ENCODE measurements at regions not wholly inside any gene's neighbourhood (a gene's known extent, or its start where the extent isn't known, plus 50 kb on each side); places are given as distances from the start of the nearest gene placed in this dataset.

DNA sequence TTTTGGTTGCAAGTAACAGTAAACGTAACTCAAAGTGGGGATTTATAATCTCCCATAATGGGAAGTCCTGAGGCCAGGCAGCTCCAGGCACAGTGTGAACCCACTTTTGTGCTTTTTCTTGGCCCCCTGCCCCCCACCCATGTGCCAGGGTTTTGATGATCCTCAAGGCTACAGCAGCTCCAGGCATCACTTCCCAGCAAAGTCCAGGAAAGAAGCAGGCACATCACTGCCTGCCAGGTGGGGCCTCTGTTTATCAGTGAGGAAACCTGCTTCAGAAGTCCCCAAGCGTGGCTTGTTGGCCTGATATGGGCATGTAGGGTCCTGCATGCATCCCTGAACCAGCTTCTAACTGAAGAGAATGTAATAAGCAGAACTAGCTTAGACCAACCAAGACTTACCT is 299.2 kb upstream of the SKOR2 start:
- TF ChIP-seq, protein P1, sequence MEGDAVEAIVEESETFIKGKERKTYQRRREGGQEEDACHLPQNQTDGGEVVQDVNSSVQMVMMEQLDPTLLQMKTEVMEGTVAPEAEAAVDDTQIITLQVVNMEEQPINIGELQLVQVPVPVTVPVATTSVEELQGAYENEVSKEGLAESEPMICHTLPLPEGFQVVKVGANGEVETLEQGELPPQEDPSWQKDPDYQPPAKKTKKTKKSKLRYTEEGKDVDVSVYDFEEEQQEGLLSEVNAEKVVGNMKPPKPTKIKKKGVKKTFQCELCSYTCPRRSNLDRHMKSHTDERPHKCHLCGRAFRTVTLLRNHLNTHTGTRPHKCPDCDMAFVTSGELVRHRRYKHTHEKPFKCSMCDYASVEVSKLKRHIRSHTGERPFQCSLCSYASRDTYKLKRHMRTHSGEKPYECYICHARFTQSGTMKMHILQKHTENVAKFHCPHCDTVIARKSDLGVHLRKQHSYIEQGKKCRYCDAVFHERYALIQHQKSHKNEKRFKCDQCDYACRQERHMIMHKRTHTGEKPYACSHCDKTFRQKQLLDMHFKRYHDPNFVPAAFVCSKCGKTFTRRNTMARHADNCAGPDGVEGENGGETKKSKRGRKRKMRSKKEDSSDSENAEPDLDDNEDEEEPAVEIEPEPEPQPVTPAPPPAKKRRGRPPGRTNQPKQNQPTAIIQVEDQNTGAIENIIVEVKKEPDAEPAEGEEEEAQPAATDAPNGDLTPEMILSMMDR (IDR thresholded peaks at IDR 0.05): no peak
- TF ChIP-seq POLR2A (IDR thresholded peaks at IDR 0.05): no peak

Measured in right lobe of liver (tissue), 4 donors.